Fibroblast of gingiva (primary cell): ENCODE measurements at regions not wholly inside any gene's neighbourhood (a gene's known extent, or its start where the extent isn't known, plus 50 kb on each side); places are given as distances from the start of the nearest gene placed in this dataset.

ENCODE experiments used
- DNase-seq: peaks from one replicate; pipeline ENCODE4 v3.0.0-alpha.2; 2011; ENCODE audit warnings: low read depth

DNA sequence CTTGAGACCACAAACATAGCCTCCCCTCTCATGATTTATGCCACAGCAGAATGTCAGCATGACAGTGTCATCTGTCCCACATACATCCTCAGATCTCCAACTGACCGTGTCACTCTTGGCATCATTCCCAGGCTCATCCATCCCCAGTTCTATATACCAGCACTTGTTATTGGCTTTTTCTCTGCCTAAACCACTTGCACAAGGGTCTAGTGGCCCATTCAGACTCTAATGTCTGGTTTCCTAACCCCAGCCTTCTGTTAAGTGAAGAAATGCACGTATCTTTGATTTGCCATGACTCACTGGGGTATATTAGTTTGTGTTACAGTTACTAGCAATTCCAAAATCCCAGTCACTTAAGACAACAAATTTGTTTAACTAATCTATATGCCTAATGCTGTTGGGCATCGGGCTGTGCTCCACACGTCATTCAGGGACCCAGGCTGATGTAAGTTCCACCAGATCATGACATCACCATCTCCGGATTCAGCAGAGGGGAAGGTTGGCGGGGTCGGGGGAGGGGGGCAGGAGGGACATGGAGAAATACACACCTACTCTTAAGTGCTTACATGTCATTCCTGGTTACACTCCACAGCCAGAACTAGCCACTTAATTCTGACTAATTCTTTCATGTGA is 517.4 kb downstream of the BUD13 start:
- no peak for DNase-seq

DNA sequence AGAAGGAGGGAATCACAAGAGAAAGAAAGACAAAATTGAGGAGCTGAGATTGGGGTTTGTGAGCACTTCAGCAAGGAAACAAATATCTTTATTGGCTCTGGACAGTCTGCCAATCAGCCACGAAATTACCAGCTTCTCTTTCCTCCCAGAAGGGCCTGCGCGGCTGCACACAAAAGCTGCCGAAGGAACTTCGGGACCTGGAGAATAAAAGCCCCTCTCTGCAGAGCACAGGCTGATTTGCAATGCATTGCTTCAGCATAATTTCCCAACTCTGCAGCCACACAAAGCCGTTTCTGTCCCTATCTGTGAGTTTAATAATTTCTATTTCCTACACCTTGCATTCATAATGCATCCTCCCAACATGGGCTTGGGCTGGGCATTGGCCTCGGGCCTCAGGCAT is 522.6 kb downstream of the BUD13 start:
- DNase-seq = no peak

DNA sequence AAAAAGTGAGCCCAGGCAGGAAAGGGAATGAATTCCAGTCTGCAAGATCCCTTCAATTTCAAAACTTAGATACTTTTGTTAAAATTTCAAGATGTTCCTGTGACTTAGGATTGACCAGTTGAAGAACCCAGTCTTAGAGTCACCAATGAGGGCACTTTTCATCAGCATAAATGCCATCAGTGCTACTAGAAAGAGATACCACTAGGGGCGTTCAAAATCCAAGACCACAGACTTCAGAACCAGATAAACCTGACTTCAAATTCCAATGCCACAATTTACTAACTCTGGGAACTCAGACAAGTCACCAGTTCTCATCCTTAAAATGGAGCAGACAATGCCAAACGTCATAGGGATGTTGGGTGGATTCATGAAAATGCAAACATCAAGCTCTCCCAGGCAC is 523.2 kb downstream of the BUD13 start:
- DNase-seq = no peak

DNA sequence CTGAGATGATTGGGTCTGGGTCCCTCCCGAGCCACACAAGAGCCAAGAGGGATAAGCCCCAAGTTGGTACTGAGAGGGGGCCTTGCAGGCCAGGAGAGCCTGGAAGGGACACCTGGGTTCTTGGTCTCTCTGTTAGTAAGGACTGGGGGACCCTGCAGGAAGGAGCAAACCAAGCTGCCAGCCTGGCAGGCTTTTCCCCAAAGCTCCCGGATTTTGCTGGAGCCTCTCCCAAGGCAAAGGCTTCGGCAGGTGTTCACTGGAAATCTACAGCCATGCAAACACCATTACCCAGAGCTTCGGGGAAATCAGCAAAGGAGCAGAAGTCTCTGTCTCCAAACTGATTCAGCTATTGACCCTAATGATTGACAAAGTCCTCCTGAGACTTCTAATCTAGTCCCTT is 527.9 kb downstream of the BUD13 start:
- DNase-seq = no peak

DNA sequence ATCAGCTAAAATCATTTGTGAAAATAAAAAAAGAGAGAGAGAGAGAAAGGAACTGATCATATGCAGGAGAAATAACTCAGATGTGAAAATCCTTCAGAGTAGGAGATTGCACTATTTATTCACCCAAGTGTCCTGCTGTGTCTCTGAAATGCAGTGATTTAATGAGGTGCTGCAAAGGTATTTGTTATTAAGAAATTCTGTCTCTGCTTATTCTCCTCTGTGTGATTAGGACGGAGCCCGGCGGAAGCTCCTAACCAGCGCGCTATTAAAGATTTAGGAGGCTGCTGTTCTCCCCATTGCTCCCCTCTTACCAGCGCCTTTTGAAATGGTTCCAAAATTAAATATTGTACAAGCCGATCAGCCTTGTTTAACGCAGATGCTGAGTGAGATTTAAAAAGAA is 528.3 kb downstream of the BUD13 start:
- no peak for DNase-seq

DNA sequence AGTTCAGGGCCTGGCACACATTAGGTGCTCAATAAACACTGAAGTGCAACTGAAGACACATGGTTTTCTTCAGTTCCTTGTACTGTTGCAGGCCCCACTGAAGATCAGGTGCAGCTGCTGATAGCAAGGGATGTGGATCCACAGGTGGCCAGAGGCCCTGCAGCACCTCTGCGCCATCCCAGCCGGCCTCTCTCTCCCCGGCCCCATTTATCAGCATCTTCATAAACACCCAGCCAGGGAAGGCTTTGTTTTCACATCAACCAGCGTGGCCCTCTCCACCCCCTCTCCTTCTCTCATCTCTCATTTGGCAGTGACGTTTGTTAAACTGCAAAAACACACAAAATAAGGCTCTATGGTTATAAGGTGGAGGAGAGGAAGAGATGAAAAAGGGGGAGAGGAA is 528.8 kb downstream of the BUD13 start:
- DNase-seq = no peak

DNA sequence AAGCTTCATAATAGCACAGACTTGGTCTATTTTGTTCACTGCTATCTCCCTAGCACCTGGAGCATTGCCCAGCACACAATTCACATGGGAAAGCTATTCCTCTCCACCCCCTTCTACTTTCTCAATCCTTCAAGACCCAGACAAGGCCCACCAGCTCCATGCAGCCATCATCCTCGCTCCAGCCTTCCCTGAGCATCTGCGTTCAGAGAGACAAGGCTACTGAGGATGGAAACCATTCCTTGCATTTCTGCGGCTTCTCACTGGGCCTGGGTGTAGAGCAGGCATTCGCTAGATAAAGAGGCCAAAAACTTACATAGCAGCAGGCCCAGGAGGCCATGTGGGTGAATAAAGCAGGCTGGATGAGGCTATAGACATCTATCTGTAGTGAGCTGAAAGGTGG is 530.8 kb downstream of the BUD13 start:
- DNase-seq = no peak

DNA sequence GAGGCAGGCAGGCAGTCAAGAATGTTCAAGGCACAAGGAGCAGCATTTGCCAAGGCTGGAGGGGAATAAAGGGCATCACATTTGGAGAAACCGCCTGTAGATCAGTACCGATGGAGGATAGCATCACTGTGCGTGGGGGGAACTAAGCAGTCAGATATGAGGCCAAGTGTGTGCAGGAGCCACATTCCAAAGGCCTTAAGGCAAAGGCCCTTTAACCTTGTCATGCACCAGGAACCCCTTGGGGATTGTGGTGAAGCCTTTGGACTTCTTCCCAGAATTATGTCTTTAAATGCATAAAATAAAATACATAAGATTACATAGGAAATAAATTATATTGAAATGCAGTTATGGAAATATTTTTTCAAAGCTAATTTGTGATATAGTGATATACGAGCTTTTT is 532.1 kb downstream of the BUD13 start:
- no peak for DNase-seq

DNA sequence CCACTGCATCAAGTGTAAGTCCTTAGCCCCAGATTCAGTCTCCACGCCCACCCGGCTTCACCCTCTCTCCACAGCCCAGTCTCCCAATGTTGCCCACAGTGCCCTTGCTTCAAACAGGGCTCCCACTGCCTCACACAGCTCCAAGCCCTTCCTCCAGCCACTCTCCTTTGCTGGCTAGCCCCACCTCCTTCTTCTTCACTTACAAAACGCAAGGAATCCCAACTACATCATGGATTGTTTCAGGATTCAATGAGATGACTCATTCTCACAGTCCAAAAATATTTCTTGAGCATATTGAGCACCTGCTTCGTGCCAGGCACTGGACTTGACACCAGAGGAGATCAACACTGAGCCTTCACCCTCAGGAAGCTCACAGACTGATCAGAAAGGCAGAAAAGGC is 533.5 kb downstream of the BUD13 start:
- DNase-seq = no peak

DNA sequence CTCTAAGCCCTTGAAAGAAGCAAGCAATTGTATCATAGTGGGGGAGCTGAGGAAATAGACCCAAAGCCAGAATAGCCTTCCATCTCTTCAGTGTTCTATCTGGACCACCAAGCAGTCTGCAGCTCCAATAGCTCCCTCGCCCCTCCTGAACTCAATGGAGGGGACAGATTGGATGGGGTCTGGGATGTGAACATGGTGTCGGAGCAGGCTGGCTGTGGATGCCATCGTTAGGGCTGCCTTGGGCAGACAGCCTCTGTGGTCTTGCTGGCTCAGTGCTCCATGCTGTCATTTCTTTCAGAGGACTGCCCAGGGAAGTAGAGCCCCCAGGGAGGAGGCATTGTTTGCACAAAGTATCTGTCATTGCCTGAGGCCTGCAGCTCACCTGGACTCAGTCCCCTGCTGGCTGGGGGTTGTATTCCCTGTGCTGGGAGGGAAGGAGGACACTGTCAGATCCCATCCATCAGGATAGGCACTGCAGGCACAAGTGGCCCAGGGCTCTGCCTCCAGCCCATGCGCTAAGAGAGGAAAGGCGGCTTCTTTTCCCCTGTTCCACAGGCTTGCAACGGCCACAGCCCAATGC is 537.7 kb downstream of the BUD13 start:
- no peak for DNase-seq

DNA sequence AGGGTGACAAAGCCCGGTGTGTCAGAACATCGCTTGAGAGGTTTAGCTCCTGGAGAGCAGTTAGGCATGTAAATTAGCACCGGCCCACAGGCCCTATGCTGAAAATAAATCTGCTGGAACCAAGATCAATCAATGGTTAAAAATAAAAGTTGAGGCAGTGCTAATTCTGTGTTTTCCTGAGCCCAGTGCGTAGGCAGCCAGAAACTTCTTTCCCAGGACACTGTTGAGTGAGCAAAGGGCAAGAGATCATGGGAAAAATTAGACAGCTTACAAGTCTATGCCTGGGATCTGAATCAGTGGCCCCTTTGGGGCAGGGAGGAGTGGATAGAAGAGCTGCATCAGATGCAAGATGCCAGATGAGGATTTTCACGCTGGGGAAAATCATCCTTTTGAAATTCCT is 539.2 kb downstream of the BUD13 start:
- DNase-seq = no peak

DNA sequence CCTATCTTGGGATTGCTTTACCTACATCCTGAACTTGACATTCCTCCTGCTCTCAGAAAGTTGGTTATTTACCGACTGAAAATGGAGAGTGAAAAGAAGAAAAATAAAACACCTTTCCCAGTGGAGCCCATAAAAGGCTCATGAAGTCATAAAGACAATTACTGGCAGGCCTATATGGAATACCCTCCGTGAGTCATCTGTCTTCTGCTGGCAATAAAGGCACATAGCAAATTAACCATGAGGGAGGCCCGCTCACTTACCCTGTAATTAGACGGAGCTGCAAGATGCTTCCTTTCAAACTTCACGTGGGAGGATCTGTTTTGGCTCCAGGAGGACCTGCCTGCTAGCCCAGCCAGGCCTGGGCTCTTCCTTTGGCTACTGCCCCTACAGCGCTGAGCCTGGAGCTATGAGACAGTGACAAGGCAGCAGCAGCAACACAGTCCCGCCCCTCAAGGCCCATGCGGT is 540.4 kb downstream of the BUD13 start:
- DNase-seq = no peak

DNA sequence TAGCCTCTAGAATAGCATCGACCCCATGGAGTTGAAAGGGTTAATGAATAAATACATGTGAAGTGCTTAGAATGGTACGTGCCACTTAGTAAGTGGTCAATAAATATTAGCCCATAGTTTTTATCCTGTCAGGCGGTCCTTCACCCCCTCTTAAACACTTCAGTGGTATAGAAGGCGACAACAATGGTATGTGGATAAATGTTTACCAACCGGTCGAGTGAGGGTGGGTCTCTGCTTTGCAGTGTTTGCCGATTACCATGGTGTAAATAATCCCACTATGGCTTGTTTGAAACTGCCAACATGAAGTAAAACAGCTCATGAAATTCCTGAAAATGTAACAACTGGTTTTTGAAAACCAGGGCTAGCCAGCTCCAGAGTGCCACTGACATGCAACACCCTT is 541.2 kb downstream of the BUD13 start:
- DNase-seq = no peak

DNA sequence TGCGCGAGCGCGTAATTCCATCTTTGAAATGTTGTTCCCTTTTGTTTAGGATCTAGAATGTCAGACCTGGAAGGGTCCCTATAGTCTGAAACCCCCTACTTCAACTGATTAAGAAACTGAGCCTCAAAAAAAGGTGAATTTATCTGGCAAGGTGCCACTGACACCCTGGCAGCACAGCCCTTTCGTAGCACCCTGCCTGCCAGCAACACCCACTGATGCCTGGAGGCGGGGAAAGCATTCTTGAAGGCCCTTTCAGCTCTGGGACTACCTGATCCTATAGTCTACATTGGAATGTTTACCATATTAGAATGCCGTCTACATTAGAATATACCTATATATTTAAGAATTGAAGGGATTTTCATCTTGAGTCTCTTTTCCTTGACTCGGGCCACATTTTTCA is 542.3 kb downstream of the BUD13 start:
- no peak for DNase-seq

DNA sequence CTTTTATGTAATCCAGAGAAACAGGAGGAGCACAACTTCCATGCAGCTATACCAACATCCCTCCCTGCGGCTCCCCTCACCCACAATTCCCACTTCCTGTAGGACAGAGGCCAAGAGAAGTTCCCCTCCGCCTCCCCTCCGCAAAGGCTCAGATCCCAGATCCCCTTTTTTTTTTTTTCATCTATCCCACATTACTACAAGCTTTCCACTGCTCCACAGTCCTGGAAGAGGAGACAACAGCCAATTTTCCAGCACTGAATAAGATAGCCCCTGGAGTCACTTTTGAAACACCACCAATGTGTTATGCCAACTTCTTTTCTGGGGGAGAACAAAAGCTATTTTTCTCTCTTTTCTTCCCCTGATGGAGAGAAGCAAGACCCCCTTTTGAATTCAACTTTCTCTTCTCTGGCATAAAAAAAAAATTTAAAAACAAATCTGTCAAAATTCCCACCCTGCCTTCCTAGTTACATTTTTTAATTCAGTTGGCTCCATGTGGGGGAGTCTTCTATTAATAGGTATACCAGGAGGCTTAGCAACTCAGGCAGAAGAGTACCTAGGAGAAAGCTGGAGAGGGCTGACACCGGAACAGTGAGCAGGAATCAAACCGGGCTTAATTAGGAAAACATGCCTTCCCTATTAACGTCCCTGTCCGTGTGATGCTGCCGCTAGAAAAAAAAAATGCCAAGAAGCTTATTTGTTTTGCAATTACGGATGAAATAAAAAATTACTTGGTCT is 543.4 kb downstream of the BUD13 start:
- no peak for DNase-seq

DNA sequence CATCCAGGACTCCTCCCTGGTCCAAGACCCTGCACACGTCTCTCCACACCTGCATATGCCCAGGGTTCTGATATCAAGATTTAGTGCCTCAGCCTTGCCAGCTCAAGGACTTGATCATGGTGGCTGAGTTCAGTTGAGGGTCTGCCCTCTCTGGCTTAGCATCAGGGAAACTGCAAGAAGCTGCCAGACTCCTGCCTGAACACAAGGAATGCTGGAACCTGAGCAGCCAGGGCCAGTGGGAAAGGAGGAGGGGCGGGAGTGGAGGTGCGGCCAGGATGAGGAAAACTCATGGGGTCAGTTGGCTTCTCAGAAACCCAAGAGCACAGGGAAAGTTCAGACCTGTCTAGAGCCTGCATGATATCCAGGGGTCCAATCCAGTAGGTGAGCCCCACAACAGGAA is 546.1 kb downstream of the BUD13 start:
- DNase-seq = no peak

DNA sequence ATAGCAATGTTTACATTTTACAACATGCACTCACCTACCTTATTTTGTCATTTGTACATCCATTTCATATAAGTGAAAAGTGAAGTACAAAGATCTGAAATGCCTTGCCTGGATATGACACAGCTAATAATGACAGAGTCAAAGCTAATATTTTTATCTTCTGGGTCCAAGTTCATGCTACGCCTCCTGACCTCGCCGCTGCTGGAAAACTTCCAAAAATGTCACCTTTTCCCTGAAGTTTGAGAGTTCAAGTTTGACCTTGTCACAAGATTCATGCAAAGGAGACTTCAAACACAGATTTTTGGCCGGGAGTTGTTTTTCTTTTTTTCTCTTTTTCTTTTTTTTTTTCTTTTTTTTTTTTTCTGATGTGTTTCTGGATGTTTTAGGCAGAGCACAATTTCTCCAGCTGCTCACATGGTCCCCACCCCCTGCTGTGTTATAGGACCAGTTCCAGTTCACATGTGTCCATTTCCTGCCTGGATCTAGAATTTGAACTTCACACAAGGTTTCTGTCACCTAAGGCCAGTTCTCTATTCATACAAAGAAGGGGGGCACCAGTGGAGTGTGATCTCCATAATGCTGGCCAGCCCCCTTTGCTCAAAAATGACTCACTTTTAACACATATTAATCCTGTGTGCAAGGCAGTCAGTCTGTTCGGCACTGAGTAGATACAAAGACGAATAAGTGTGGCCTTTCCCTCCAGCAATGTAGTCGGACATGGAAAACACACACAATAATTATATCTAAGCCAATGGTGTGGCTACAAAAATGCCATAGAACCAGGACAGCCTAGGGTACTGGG is 546.8 kb downstream of the BUD13 start:
- no peak for DNase-seq

DNA sequence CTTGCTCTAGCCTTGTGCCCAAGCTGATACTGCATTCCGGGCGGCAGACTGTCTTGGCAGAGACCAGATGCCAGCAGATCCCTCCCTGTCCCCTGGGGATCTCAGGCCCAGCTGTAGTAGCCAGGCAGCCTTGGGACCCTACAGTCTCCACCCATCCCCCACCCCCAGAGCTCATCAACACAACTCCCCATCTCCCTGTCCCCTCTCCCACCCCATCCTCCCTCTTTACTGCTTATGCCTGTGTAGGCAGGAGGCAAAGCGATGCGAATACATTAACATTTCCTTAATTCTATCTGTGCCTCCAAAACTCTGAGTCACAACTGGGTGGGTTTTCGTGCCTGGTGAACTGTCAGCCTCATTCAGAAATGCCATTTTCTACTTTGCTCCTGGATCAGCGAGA is 547.6 kb downstream of the BUD13 start:
- DNase-seq = no peak

DNA sequence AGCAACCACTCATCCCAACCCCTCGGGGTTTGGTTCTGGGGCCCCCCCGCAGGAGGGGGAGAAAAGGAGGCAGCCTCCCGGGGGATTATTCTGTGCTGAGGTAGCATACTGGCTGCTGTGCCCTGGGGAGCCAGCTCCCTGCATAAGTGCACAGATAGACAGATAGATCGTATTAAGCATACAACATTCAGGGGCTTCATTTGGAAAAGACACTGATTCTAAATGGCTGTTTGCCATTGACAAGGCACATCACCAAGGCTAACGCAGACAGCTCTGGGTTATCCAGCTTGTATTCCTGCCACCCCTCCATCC is 547.9 kb downstream of the BUD13 start:
- DNase-seq = no peak

DNA sequence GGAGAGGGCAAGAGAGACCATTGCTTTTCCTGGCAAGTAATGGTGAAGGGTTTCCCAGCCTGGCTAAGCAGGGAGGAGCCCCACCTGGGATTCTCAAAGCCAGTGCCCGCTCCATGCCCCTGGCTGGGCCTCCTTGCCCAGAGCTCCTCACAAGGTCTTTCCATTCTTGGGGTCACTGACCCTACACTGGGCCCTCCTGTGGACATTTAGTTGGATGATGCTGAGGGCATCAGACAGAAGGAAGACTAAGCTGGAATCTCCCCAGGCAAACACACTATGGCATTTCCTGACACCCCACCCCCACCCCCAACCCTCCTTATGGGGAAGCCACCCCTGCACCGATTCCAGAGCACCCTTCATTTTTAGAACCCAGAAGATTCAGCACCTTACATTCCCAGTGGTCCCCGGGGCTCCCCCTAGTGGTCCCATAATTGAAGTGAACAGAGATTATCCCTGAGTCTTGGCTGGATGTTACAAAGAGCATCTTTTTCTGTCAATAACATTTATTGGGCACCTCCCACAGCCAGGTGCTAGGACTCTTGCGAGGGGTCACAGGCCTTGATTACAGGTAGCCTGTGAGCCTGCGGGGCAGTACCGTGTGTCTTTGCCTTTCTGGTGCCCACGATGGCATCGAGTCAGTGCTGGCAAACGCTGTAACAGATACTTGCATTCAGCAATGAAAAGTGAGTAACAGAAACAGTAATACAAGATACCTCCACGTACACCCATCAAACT is 548.5 kb downstream of the BUD13 start:
- DNase-seq = no peak

DNA sequence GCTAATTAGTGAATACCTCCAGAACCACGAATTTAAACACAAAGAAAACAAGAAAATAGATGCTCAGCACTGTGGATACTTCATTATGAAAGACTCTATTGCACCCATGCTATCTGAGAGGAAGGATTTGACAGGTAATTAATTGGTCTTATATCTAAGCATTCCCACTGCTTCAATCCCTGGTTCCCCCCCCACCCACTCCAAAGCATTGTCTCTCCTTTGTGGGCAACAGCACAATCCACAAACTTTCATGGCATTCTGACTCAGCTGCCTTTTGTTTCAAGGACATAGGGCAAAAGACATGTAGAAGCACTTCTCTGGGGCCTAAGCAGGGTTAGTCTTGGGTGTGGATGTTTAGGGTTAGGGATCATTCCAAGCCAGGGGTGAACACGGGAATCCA is 551.4 kb downstream of the BUD13 start:
- no peak for DNase-seq

DNA sequence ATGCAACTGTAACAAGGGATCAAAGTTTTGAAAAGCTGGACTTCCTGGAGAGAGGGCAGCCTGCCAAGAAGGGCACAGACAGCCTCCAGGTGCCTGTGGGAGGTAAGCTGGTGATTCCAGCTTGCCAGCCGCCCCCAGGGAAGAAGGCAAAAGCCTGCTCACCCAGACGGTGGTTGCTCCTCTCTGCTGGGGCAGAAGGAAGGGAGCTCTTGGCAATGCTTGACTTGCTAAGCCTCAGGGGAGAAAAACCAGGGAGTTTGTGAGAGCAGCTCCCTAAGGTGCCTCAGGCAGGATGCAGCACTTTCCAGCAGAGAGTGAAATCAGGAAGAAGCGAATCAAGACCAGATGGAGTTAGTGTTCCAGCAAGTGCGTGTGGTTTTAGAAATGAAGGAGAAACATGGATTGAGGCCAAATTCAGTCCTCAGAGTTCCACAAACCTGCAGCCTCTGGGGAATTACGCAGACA is 553.6 kb downstream of the BUD13 start:
- no peak for DNase-seq
